Omental fat pad (tissue), 3 donors: ENCODE measurements at regions not wholly inside any gene's neighbourhood (a gene's known extent, or its start where the extent isn't known, plus 50 kb on each side); places are given as distances from the start of the nearest gene placed in this dataset.

ENCODE experiments used
- ATAC-seq: fragments of 150-250 bp; one replicate; pipeline ENCODE4 v1.9.1; 2016; ENCODE audit warnings: mild to moderate bottlenecking, moderate library complexity; ENCODE audit not compliant: low FRiP score
- DNase-seq: peaks from one replicate; pipeline ENCODE4 v3.0.0-alpha.2; 2019; ENCODE audit warnings: low spot score
- CTCF ChIP-seq, 3 donors: fragments of 450-650 bp; IDR thresholded peaks; one replicate each; pipeline ENCODE4 v1.5.1; 2016 to 2017; ENCODE audit warnings: antibody characterized with exemption in 3 of 3, mild to moderate bottlenecking in 3 of 3, moderate library complexity in 2 of 3

GRCh38 chr4:155609455-155610059 is 57.1 kb upstream of the GUCY1A1 start:
- ATAC-seq (no peak), DNase-seq (no peak)
- TF ChIP-seq CTCF (IDR thresholded peaks at IDR 0.05), result no peak

GRCh38 chr4:155608225-155608885 is 58.3 kb upstream of the GUCY1A1 start:
- ATAC-seq, result no peak
- DNase-seq, result no peak
- TF ChIP-seq CTCF (IDR thresholded peaks at IDR 0.05), result no peak

GRCh38 chr4:155607481-155607880 is 59.2 kb upstream of the GUCY1A1 start:
- no peak for DNase-seq
- no peak for ATAC-seq
- no peak for TF ChIP-seq CTCF (IDR thresholded peaks at IDR 0.05)

GRCh38 chr4:155604718-155605626 is 61.7 kb upstream of the GUCY1A1 start:
- no peak for TF ChIP-seq CTCF (IDR thresholded peaks at IDR 0.05)
- ATAC-seq, result no peak
- no peak for DNase-seq

GRCh38 chr4:155603360-155603891 is 63.2 kb upstream of the GUCY1A1 start:
- ATAC-seq (no peak), DNase-seq (no peak)
- no peak for TF ChIP-seq CTCF (IDR thresholded peaks at IDR 0.05)

- ATAC-seq (no peak), DNase-seq (no peak)
- no peak for TF ChIP-seq CTCF (IDR thresholded peaks at IDR 0.05)
Observed at GRCh38 chr4:155602351-155603140, 64.1 kb upstream of the GUCY1A1 start.
